Activated naive CD4-positive, alpha-beta T cell (primary cell): ENCODE measurements at regions not wholly inside any gene's neighbourhood (a gene's known extent, or its start where the extent isn't known, plus 50 kb on each side); places are given as distances from the start of the nearest gene placed in this dataset.
"Not testable (repeated sequence)": the region's sequence is repeated elsewhere in the genome, so short reads cannot be mapped to it uniquely, and the experiment has no call there.

ENCODE experiments used
- DNase-seq, 4 experiments: peaks; one replicate each; lab custom pipeline; 2025; lab: John Stamatoyannopoulos, UW

DNA sequence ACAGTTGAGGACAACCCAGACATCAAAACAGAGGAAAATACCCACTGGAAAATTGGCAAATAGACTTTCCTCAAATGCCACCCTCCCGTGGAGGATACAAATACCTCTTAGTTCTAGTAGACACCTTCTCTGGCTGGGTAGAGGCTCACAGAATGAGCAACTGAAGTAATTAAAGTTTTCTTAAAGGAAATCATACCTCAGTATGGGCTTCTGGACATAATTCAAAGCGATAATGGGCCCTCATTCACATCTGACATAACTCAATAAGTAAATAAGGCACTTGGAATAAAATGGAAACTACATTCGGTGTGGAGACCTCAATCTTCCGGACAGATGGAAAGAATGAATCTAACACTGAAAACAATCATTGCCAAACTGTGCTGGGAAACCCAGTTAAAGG lies 115.2 kb upstream of the PLCL2 start:
- DNase-seq = no peak

DNA sequence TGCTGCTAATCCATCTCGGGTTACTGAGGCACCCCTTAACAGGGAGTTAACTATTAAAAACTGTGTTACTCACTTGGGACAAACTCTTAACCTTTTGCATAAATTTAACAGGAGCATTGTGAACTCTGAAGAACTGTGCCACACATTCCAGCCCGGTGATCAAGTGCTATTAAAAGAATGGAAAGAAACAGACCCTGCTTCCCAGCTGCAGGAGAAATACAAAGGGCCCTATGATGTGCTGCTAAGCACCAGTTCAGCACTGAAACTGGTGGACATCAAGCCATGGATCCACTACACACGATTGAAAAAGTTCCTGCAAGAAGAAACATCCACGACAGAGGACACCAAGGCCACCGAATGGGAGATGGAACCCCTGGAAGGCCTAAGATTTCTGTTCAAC lies 114.7 kb upstream of the PLCL2 start:
- DNase-seq = no peak

DNA sequence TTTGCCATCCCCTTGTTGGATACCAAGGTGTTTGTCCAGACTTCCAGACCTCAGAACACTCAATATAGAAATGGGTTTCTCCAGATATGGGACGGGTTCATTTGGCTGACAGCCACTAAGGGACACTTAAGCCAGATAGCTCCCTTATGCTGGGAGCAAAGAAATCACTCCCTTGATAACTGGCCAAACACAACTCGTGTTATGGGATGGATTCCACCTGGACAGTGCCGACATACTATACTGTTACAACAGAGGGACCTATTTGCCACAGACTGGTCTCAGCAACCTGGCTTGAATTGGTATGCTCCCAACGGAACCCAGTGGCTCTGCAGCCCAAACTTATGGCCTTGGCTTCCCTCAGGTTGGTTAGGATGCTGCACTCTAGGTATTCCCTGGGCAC lies 114.0 kb upstream of the PLCL2 start:
- DNase-seq = no peak

DNA sequence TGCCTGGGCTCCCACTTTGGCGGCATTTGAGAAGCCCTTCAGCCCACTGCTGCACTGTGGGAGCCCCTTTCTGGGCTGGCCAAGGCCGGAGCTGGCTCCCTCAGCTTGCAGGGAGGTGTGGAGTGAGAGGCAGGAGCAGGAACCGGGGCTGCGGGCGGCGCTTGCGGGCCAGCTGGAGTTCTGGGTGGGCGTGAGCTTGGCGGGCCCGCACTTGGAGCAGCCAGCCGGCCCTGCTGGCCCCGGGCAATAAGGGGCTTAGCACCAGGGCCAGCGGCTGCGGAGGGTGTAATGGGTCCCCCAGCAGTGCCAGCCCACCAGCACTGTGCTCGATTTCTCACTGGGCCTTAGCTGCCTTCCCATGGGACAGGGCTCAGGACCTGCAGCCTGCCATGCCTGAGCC lies 111.2 kb upstream of the PLCL2 start:
- not testable (repeated sequence) for DNase-seq

DNA sequence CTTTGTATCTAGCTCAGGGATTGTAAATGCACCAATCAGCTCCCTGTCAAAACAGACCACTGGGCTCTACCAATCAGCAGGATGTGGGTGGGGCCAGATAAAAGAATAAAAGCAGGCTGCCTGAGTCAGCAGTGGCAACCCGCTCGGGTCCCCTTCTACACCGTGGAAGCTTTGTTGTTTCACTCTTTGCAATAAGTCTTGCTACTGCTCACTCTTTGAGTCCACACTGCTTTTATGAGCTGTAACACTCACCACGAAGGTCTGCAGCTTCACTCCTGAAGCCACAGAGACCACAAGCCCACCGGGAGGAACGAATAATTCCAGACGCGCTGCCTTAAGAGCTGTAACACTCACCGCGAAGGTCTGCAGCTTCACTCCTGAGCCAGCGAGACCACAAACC lies 110.2 kb upstream of the PLCL2 start:
- not testable (repeated sequence) for DNase-seq

DNA sequence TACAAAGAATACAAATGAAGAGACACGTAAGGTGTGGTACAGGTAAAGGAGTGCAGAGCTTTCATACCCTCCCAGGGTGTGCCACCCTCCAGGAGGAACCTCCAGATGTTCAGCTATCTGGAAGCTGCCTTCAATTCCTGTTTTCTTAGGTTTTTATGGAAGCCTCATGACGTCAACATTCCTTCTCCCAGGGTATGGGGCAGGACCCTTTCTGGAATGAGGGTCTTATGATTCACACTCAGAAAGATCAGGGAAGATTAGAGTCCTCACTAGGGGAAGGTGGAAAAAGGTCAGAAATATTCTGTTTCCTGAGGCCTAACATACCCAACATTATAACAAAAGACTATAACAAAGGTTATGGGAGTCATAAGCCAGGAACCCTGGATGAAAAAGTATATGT lies 99.8 kb upstream of the PLCL2 start:
- no peak for DNase-seq

DNA sequence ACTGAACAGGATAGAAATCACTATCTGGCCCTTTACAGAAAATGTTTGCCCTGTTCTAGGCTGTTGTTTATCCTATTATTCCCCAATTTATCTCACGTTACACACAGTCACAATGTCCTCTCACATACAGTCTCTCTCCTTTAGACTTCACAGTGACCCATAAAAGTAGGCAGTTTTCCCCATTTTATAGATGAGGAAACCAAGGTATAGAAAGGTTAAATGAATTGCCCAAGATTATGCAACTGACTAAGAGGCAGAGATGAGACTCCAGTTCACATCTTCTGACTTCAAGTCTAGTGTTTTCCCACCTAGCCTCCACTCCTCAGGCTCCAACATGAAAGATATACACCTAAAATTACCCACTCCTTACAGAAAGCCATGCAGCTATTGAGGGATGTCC lies 99.3 kb upstream of the PLCL2 start:
- no peak for DNase-seq

DNA sequence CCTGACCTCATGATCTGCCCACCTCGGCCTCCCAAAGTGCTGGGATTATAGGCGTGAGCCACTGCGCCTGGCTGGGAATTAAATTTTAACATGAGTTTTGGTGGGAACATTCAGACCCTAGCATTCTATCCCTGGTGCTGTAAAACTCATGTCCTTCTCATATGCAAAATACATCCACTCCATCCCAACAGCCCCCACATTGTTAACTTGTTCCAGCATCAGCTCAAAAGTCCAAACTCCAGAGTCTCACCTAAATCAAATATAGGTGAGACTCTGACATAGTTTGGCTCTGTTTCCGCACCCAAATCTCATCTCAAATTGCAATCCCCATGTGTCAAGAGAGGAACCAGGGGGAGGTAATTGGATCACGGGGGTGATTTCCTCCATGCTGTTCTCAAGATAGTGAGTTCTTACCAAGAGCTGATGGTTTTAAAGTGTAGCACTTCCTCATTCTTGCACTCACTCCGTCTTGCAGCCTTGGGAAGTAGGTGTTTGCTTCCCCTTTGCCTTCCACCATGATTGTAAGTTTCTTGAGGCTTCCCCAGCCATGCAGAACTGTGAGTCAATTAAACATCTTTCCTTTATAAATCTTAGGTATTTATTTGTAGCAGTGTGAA lies 96.2 kb upstream of the PLCL2 start:
- no peak for DNase-seq

DNA sequence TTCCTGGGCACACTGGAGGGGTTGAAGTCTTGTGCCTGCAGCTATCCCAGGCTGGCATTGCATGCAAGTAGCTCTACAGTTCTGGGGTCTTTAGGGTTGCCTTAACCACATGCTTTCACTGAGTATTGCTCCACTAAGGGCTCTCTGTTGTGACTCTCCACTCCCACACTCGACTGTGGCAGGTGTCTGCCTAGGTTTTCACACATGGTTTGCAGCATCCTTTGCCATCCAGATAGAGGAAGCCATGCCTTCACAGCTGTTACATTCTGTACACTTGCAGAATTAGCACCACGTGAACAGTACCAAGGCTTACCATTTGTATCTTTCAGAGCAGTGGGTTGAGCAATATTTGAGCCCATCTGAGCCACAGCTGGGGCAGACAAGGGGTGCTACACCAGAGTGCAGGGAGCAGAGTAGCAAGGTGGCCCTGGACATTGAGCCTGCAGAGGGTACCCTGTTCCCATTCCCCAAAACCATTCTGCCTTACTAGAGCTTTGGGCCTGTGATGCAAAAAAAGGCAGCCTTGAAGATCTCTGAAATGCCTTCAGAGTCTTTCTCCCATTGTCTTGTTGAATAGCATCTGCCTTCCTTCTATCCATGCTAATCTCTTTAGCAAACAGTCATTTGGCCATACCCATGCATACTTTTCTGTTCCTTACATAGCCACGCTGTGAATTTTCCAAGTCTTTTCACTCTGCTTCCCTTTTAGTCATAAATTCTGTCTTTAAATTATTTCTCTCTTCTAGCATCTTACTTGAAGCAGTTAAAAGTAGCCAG lies 95.2 kb upstream of the PLCL2 start:
- DNase-seq = no peak

DNA sequence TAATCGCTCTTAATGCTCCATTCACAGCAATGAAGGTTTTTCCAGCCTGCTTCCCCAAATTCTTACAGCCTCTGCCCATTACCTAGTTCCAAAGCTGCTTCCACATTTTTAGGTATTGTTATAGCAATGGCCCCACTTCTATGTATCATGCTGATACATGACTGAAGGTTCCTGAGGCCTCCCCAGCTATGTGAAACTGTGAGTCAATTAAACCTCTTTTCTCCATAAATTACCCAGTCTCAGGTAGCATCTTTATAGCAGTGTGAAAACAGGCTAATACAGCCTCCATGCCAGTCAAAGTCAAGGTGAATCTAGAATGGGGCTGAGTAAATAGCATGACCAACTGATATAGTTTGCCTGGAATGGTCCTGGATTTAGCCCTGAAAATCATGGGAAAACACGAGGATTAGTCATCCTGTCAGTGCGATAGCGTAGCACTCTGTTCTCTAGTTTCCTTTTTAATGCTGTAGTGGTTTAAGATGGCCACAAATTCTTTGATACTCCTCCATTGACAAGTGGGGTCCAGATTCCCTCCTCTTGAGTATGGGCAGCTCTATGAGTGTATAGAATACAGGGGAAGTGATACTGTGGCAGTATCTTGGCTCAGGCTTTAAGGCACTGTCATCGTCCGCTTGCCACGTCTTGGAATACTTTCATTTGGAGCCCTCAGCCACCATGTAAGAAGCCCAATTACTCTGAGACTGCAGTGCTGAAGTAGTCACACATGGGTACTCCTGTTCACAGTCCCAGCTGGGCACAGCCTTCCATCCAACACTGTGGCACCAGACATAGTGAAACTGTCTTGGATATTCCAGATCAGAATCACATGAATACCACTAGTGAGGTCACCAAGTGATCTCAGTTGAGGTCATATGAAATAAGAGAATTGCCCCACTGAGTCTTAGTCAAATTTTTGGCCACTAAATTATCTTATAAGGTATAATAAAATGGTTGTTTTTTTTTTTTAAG lies 94.0 kb upstream of the PLCL2 start:
- DNase-seq = no peak

DNA sequence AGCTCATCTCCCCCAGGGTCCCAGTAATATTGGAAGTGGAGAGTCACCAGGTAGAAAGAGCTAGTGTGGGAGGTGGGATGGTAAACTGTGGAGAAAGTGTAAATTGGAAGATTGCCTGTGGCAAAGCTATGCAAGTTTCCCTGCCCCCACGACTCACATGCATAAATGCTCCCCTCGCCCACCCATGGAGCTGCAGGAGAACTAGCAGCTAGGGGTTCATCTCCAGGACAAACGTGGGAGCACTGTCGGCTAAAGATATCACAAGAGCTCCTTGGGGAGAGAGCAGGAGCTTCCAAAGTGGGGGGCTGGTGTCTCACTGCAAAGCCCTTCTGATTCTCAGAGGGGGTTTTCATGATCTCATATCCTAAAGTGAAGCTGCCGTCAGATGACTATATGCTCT lies 91.4 kb upstream of the PLCL2 start:
- no peak for DNase-seq

DNA sequence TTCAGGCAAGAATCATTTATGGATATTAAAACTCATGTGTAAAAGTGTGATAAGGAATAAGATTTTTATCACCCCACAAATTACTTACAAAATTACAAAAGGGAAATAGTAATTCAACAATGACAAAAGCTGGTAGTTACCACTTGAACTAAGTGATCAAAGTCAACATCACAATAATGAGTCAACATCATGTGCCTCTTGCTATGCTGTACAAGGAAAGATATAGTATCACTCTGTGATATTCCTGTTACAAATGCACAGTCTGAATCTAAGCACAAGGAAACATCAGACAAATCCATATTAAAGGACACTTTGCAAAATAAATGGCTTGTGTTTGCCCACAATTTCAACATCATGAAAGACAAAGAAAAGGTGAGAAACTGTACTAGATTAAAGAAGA lies 90.5 kb upstream of the PLCL2 start:
- DNase-seq = no peak

DNA sequence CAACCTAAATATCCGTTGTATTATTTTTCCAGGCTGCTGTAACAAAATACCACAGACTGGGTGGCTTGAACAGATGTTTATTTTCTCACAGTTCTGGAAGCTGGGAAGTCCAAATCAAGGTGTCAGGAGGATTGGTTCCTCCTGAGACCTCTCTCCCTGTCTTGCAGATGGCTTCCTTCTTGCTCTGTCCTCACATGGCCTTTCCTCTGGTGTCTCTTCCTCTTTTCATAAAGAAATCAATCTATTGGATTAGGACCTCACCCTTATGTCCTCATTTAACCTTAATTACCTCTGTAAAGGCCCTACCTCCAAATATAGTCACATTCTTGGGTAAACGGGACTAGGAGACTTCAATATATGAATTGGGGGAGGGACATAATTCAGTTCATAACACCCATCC lies 89.2 kb upstream of the PLCL2 start:
- DNase-seq = no peak

DNA sequence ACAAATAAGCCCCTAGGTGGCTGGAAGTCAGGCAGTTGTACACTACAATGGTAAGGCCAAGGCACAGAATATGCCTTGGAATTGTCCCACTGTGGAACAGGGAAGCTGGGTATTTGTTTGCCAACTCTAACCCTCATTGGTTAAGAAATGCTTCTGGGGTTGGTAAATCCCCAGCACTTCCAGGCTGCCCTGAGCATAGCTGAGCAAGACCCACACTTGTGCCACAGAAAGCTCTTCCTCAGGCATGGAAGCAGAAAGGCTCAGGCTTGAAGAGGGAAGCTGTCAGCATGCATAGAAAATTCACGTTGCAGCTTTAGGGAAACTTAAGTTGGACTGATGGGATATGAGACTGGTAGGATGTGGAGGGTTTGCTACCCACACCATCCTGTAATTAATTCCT lies 86.9 kb upstream of the PLCL2 start:
- no peak for DNase-seq

DNA sequence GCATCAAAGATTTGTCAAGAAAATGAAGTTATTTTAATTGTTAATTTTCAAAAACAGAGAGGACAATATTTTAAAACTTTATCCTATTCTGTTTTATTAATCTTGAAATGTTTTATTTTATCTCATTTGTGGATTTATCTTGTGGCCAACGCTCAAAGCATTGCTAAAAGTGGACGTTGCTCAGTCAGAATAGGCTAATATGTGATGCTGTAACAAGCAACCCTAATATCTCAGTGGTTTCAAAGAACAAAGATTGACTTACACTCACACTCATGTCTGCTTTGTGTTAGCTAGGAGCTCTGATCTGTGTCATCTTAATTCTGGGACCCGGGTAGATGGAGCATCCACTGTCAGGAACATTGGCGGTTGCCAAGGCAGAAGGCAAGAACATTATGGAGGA lies 86.0 kb upstream of the PLCL2 start:
- no peak for DNase-seq

DNA sequence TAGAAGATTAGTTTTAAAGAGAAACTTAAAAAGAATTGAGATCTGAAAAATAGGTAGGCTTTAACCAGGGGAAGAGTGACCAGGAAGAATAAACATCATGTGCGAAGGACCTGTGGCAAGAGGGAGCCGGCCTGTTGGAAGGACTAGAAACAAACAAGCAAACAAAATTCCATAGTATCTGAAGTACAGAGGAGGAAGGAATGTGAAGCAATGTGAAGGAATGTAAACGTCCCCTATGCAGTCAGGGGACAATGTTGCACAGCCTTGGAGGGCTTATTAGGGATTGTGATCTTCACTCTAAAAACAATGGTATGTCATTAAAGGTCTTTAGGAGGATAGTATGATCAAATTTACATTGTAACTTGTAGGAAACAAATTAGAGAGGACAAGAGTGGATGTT lies 84.4 kb upstream of the PLCL2 start:
- DNase-seq = no peak

DNA sequence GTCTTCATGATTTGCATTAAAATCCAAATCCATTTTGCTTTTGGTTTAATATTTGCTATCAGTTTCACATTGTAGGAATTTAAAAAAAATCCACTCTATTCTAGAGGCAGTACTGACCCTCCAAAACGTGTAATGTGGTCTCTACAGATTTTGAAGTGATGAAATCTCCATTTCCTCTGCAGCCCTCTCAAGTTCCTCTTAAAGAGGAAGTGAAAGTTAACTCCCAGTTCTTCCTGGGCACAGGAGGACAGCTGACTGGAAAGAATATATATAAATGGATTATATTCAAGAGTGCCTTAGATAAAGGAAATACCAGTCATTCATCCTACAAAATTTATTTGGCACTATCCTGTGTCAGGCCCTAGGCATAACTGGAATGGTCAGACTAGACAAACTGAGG lies 83.5 kb upstream of the PLCL2 start:
- no peak for DNase-seq

DNA sequence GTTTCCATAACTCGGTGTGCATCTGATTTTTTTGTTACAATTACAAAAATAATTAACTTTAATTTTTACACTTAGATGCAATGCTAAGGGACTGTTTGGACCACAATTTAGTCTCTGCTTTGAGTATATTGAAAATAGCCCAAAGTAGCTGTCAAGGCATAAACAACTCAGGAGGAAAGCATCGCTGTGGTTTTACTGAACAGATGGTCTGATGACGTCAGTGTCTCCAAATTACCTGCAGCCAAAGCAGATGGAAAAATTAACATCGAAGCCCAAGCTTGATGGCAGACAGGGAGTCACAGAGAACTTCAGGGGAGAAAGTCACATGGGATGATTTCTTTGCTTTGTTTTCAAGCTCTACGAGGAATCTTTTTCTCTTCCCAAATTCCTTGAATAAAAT lies 83.1 kb upstream of the PLCL2 start:
- DNase-seq = no peak

DNA sequence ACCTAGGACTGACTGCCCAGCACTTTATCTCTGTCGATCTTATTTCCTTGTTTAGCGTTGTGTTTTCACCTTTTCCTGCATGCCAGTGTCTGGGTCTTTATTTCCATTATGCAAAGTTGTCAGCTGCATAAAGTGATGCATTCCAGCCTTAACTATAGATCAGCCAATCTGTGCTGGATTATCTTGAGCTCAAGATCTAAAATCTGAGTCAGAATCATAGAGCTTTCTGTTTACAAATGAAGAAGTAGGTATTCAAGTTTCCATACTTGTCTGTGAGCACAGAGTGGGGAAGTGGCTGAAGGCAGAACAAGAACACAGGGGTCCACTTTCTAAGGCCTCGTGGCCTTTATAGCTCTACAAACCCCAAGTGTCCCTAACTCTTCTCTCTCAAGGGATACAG lies 82.4 kb upstream of the PLCL2 start:
- no peak for DNase-seq

DNA sequence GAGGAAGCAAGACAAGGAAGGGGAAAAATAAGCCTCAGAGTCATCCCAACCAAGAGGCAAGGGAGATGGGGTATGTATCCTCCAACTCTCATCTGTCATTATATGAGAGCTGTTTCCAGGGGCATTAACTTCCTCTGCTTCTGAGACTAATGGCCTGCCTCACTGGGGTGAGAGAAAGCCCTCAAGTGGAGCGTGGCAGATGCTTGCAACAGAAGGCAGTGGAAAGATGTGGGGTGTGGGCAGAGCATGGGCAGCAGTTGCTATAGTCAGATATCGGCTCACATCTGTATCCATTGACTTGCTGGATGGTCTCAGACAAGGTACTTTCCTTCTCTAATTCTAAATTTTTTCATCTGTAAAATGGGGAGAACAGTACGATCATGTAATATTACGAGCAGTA lies 81.7 kb upstream of the PLCL2 start:
- no peak for DNase-seq

DNA sequence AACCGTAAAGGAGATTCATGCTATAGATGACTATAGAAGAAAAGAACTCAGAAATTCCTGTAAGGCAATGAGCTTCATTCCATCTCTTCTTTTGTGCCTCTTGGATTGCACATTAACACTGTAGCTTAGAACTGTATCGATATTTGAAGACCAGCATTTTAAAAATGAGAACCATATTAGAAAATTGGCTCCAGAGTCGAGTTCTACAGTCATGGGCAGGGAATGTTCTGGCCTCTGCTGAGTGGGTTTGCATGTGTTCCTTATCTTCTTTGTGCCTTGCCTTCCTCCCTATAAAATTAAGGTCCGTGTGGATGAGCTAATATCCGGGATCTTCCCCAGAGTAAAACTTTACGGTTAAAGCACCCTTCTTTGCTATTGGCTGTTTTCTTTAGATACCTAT lies 77.4 kb upstream of the PLCL2 start:
- no peak for DNase-seq

DNA sequence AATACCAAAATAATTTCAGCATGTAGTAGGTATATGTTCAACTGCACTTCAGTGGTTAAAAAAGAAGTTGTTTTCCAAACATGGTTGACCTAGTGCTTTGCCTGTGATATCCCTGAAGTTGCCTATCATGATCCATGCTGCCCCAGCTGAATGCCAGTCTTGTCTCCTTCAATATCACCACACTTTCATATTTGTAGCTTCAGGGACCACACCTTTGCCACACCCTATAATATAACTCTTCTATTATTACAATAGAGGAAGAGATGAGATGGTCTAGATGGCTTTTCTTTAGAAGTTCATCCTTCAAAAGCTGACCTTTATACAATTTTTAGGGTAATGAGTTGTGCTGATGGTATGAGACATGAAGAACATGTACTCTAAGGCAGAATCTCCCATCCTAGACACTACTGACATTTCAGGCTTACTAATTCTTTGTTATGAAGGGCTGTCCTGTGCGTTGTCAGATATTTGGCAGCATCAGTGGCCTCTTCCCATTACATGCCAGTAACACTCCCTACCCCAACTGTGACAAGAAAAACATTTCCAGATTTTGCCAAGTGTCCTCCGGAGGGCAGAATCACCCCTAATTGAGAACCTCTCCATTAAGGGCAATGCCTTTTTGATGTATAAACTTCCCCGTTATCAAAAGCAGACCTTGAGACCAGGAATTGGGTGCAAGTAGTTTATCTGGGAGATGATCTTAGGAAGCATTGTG lies 76.2 kb upstream of the PLCL2 start:
- no peak for DNase-seq
